ENCODE measurements at regions not wholly inside any gene's neighbourhood (a gene's known extent, or its start where the extent isn't known, plus 50 kb on each side); places are given as distances from the start of the nearest gene placed in this dataset.

DNA sequence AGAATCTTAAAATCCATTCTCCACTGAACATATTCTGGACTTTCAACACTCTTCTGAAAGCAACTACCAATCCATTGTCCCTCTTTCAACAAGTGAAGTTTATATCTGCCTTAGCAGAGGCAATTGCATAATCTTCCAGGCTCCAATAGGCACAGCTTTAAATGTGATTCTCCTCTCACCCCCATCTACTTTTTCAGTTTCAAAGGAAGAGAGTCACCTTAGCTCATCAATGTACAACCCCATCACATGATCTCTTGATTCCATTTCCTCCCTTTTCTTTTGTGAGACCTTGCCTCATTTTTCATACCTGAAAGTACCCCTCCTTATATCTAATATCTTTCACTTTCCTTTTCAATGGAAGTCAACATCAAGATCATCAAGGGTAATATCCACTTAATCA lies 921.7 kb upstream of the EPHA5 start:
- POLR2A ChIA-PET, result no interaction called here
- intact Hi-C loops (cut with micrococcal nuclease; ENCODE audit: unreplicated experiment), result no loop called here
- BruUV-seq (replicated peaks), result no TSS peak

DNA sequence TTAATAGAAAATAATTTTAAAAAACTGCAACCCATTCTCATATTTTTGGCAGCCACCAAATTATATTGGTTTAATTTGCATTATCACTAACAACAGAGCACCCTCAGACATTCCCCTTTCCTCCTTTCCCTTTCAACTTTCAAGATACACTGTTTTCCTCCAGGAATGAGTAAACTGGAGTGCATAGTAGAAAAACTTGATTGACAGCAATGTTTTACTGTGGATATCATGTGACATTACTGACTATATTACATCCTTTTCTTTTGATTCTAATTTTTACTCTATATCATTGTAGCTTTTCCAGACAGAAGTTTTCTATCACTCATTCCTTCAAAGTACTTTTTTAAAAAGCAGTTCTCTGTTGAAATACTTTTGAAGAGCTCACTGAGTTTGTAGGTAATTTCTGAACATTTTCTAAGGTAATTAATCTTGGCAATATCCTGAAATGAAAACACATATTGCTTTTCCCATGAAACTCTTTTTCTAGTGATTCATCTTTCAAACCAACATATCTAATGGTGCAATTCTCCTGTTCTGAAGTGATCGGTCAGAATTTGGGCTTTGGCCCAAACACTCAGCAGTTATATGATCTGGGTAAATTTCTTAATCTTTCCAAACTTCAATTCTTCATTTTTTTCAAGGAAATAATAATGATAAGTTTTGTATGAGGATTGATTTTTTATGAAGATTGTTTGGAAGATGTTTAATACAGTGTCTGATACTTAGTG lies 920.4 kb upstream of the EPHA5 start:
- no peaks in the 10 kb centered on the region for H3K9me3 ChIP-seq (ENCODE audit: control insufficient read depth, insufficient read depth, low read depth, low read length)

More for the DNA sequence above, 921.7 kb upstream of the EPHA5 start:
- Histone ChIP-seq H3K27ac (ENCODE audit: low read length) (no peak overlapping the region), H3K4me1 (ENCODE audit: control insufficient read depth, insufficient read depth, low read length) (no peaks in the 10 kb centered on the region), H3K4me3 (ENCODE audit: low read depth in 2 of 2, low read length in 2 of 2) (no peak overlapping the region), H3K36me3 (ENCODE audit: control insufficient read depth, insufficient read depth, low read length) (no peaks in the 10 kb centered on the region), H3K9me3 (ENCODE audit: control insufficient read depth, insufficient read depth, low read depth, low read length) (no peaks in the 10 kb centered on the region), H3K27me3 (ENCODE audit: control insufficient read depth, insufficient read depth, low read length) (no peaks in the 10 kb centered on the region)
- in situ Hi-C loops (cut with HindIII; ENCODE audit: low pct_unique_long_range_greater_than_20kb, low sequenced_read_pairs), result no loop called here
- ATAC-seq (no peak), DNase-seq (ENCODE audit: low read depth, low spot score) (no peak)
- CTCF ChIA-PET, result no interaction called here
- TF ChIP-seq, protein P1, sequence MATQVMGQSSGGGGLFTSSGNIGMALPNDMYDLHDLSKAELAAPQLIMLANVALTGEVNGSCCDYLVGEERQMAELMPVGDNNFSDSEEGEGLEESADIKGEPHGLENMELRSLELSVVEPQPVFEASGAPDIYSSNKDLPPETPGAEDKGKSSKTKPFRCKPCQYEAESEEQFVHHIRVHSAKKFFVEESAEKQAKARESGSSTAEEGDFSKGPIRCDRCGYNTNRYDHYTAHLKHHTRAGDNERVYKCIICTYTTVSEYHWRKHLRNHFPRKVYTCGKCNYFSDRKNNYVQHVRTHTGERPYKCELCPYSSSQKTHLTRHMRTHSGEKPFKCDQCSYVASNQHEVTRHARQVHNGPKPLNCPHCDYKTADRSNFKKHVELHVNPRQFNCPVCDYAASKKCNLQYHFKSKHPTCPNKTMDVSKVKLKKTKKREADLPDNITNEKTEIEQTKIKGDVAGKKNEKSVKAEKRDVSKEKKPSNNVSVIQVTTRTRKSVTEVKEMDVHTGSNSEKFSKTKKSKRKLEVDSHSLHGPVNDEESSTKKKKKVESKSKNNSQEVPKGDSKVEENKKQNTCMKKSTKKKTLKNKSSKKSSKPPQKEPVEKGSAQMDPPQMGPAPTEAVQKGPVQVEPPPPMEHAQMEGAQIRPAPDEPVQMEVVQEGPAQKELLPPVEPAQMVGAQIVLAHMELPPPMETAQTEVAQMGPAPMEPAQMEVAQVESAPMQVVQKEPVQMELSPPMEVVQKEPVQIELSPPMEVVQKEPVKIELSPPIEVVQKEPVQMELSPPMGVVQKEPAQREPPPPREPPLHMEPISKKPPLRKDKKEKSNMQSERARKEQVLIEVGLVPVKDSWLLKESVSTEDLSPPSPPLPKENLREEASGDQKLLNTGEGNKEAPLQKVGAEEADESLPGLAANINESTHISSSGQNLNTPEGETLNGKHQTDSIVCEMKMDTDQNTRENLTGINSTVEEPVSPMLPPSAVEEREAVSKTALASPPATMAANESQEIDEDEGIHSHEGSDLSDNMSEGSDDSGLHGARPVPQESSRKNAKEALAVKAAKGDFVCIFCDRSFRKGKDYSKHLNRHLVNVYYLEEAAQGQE (IDR thresholded peaks at IDR 0.05; ENCODE audit: insufficient read depth in 1 of 2, low read depth in 2 of 2, low read length in 1 of 2), result no peak
- TF ChIP-seq POLR2AphosphoS5 (IDR thresholded peaks at IDR 0.05; ENCODE audit: low read depth, low read length), result no peak
- TF ChIP-seq, protein P2, sequence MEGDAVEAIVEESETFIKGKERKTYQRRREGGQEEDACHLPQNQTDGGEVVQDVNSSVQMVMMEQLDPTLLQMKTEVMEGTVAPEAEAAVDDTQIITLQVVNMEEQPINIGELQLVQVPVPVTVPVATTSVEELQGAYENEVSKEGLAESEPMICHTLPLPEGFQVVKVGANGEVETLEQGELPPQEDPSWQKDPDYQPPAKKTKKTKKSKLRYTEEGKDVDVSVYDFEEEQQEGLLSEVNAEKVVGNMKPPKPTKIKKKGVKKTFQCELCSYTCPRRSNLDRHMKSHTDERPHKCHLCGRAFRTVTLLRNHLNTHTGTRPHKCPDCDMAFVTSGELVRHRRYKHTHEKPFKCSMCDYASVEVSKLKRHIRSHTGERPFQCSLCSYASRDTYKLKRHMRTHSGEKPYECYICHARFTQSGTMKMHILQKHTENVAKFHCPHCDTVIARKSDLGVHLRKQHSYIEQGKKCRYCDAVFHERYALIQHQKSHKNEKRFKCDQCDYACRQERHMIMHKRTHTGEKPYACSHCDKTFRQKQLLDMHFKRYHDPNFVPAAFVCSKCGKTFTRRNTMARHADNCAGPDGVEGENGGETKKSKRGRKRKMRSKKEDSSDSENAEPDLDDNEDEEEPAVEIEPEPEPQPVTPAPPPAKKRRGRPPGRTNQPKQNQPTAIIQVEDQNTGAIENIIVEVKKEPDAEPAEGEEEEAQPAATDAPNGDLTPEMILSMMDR (IDR thresholded peaks at IDR 0.05), result no peak
- no peak for TF ChIP-seq TCF7L2 (IDR thresholded peaks at IDR 0.05; ENCODE audit: low read depth, low read length)
- no peak for TF ChIP-seq SIN3A (IDR thresholded peaks at IDR 0.05; ENCODE audit: borderline replicate concordance, insufficient read depth, low read depth, low read length)

More for the DNA sequence above, 920.4 kb upstream of the EPHA5 start:
- intact Hi-C loops (cut with micrococcal nuclease; ENCODE audit: unreplicated experiment), result no loop called here
- Histone ChIP-seq H3K27me3 (ENCODE audit: control insufficient read depth, insufficient read depth, low read length) (no peaks in the 10 kb centered on the region), H3K36me3 (ENCODE audit: control insufficient read depth, insufficient read depth, low read length) (no peaks in the 10 kb centered on the region), H3K27ac (ENCODE audit: low read length) (no peak overlapping the region), H3K4me1 (ENCODE audit: control insufficient read depth, insufficient read depth, low read length) (no peaks in the 10 kb centered on the region), H3K4me3 (ENCODE audit: low read depth in 2 of 2, low read length in 2 of 2) (no peak overlapping the region)
- DNase-seq (ENCODE audit: low read depth, low spot score) (no peak), ATAC-seq (no peak)
- TF ChIP-seq, protein P2 (IDR thresholded peaks at IDR 0.05), result no peak
- TF ChIP-seq, protein P1 (IDR thresholded peaks at IDR 0.05; ENCODE audit: insufficient read depth in 1 of 2, low read depth in 2 of 2, low read length in 1 of 2), result no peak
- TF ChIP-seq POLR2AphosphoS5 (IDR thresholded peaks at IDR 0.05; ENCODE audit: low read depth, low read length), result no peak
- TF ChIP-seq SIN3A (IDR thresholded peaks at IDR 0.05; ENCODE audit: borderline replicate concordance, insufficient read depth, low read depth, low read length), result no peak
- TF ChIP-seq TCF7L2 (IDR thresholded peaks at IDR 0.05; ENCODE audit: low read depth, low read length), result no peak
- POLR2A ChIA-PET, result no interaction called here
- BruUV-seq (replicated peaks), result no TSS peak
- in situ Hi-C loops (cut with HindIII; ENCODE audit: low pct_unique_long_range_greater_than_20kb, low sequenced_read_pairs), result no loop called here
- CTCF ChIA-PET, result no interaction called here

Data from Panc1 (cell line).